SU-DHL-6 (cell line): ENCODE measurements at regions not wholly inside any gene's neighbourhood (a gene's known extent, or its start where the extent isn't known, plus 50 kb on each side); places are given as distances from the start of the nearest gene placed in this dataset.

Experiments used
- H2AFZ ChIP-seq: fragments of 200-600 bp; sonication (generic); 2 replicates; pipeline ENCODE4 v1.6.1; 2014; ENCODE audit warnings: low read depth, mild to moderate bottlenecking, moderate library complexity, mixed read lengths, antibody characterized with exemption, low read length; ENCODE audit not compliant: severe bottlenecking
- H3F3A ChIP-seq: fragments of 200-600 bp; shearing (Covaris generic); 2 replicates; pipeline ENCODE4 v1.6.0; 2016; ENCODE audit warnings: antibody characterized with exemption, mild to moderate bottlenecking; ENCODE audit not compliant: insufficient read depth
- H3K27ac ChIP-seq: fragments of 200-600 bp; sonication (generic); 2 replicates; pipeline ENCODE4 v1.5.1; 2016; ENCODE audit warnings: low read depth, mild to moderate bottlenecking, low read length, moderate library complexity, mixed read lengths
- H3K27me3 ChIP-seq: fragments of 200-600 bp; sonication (generic), shearing (Covaris generic); 2 replicates; pipeline ENCODE4 v1.6.0; 2014; ENCODE audit warnings: mild to moderate bottlenecking, low read length
- H3K36me3 ChIP-seq: fragments of 200-600 bp; sonication (generic); 2 replicates; pipeline ENCODE4 v1.6.1; 2014; ENCODE audit warnings: mild to moderate bottlenecking, low read length, mixed read lengths
- H3K4me2 ChIP-seq: fragments of 300-600, 200-600 bp; shearing (Covaris generic), sonication (generic); 2 replicates; pipeline ENCODE4 v1.6.0; 2014; ENCODE audit warnings: low read length, low read depth, mild to moderate bottlenecking; ENCODE audit not compliant: poor library complexity, severe bottlenecking
- H3K4me3 ChIP-seq: fragments of 200-600 bp; sonication (generic); 2 replicates; pipeline ENCODE4 v1.5.1; 2014; ENCODE audit warnings: antibody characterized with exemption, low read length, mild to moderate bottlenecking, mixed read lengths; ENCODE audit not compliant: insufficient read depth, poor library complexity, severe bottlenecking
- H3K79me2 ChIP-seq: fragments of 200-600 bp; sonication (generic); 2 replicates; pipeline ENCODE4 v1.6.1; 2014; ENCODE audit warnings: mild to moderate bottlenecking, low read length, moderate library complexity; ENCODE audit not compliant: insufficient read depth
- H3K9ac ChIP-seq: fragments of 200-600 bp; sonication (generic); 2 replicates; pipeline ENCODE4 v1.7.0; 2014; ENCODE audit warnings: mild to moderate bottlenecking, low read length
- H3K9me2 ChIP-seq: fragments of 200-600 bp; sonication (generic); replicated peaks from 2 replicates; pipeline ENCODE4 v1.6.1; 2014; ENCODE audit warnings: low read length; ENCODE audit not compliant: insufficient read depth
- H3K9me3 ChIP-seq: fragments of 200-600 bp; sonication (generic); 2 replicates; pipeline ENCODE4 v1.6.1; 2014; ENCODE audit warnings: low read length, mixed read lengths; ENCODE audit not compliant: insufficient read depth
- H4K20me1 ChIP-seq: fragments of 200-600 bp; sonication (generic); 2 replicates; pipeline ENCODE4 v1.6.1; 2014; ENCODE audit warnings: low read depth, mild to moderate bottlenecking, antibody characterized with exemption, low read length, moderate library complexity, mixed read lengths
- EZH2phosphoT487 ChIP-seq: fragments of 200-600 bp; sonication (generic), shearing (Covaris generic); conservative IDR thresholded peaks from 2 replicates; pipeline ENCODE4 v1.6.1; 2018; ENCODE audit warnings: mild to moderate bottlenecking, antibody characterized with exemption, low read length, moderate library complexity, mixed read lengths
- TF ChIP-seq, protein P1 (sequence below): fragments of 200-600 bp; sonication (generic); IDR thresholded peaks from one replicate; pipeline ENCODE4 v1.5.1; 2017; ENCODE audit warnings: antibody characterized with exemption, mild to moderate bottlenecking, low read length, moderate library complexity; ENCODE audit not compliant: insufficient read depth, poor library complexity, severe bottlenecking

DNA sequence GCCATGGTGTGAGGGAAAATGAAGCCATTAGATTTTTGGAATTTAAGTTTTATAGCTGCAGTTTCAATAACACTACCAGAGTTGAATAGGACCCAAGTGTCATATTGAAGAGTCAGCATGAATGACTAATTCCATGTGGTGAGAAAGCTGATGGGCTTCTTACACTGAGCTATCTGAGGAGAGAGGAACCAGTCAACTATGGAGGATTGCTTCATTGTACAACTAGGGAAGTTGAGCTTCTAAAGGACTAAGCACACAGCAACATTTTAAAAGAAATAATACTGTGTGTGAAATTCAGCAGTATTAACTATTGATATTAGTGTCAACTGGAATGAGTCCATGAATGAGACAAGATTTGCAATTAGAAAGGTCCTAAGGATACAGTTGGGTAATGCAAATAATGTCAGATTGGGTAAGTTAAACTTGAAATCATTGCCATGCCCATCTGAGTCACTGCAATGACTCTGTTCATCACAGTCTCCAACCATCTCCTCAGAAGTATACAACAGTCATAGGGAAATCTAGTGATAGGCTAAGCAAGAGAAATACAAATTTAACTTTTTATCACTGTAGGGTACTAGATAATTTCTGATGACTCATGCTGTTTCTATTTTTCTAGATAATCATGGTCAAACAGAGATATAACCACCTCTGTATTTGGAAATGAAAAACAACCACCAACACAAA lies 394.2 kb downstream of the FSCB start:
- no peaks in the 10 kb centered on the region for H3K79me2 ChIP-seq
- no peaks in the 10 kb centered on the region for H3K27me3 ChIP-seq
- peak overlapping the region; percentile 98 for H3K27ac ChIP-seq
- no peaks in the 10 kb centered on the region for H4K20me1 ChIP-seq
- peak overlapping the region; percentile 92 for H3K4me2 ChIP-seq
- peak overlapping the region; percentile 38 for H3K4me3 ChIP-seq
- no peaks in the 10 kb centered on the region for H3K36me3 ChIP-seq
- H3F3A ChIP-seq, result peaks cover 24% of the 10 kb centered on the region
- H2AFZ ChIP-seq, result peak overlapping the region; percentile 55
- TF ChIP-seq EZH2phosphoT487, result no peak
- TF ChIP-seq, protein P1, sequence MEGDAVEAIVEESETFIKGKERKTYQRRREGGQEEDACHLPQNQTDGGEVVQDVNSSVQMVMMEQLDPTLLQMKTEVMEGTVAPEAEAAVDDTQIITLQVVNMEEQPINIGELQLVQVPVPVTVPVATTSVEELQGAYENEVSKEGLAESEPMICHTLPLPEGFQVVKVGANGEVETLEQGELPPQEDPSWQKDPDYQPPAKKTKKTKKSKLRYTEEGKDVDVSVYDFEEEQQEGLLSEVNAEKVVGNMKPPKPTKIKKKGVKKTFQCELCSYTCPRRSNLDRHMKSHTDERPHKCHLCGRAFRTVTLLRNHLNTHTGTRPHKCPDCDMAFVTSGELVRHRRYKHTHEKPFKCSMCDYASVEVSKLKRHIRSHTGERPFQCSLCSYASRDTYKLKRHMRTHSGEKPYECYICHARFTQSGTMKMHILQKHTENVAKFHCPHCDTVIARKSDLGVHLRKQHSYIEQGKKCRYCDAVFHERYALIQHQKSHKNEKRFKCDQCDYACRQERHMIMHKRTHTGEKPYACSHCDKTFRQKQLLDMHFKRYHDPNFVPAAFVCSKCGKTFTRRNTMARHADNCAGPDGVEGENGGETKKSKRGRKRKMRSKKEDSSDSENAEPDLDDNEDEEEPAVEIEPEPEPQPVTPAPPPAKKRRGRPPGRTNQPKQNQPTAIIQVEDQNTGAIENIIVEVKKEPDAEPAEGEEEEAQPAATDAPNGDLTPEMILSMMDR, result no peak
- H3K9ac ChIP-seq, result peak overlapping the region; percentile 57
- H3K9me3 ChIP-seq, result peaks cover 37% of the 10 kb centered on the region; the same call in 1 of the 2 replicates
- H3K9me2 ChIP-seq, result no peaks in the 10 kb centered on the region

DNA sequence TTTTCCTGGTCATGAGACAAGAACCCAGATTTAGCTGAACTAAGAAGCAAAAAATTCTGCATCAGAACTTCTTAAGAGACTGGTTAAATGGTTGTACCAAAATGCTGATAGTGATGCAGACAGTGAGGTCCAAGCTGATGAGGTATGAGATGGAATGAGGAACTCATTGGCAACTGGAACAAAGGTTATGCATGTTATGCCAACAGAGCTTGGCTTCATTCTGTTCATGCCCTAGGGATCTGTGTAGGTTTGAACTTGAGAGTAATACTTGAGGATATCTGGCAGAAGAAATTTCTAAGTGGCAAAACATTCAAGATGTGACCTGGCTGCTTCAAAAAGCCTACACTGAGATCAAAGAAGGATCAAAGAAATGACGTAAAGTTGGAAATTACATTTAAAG lies 398.0 kb downstream of the FSCB start:
- H3K36me3 ChIP-seq, result no peaks in the 10 kb centered on the region
- H3K9me3 ChIP-seq, result peaks cover 47% of the 10 kb centered on the region; the same call in 1 of the 2 replicates
- H3K9ac ChIP-seq, result no peak overlapping the region
- no peaks in the 10 kb centered on the region for H3K27me3 ChIP-seq
- no peak overlapping the region for H2AFZ ChIP-seq
- H3K4me2 ChIP-seq, result no peak overlapping the region
- TF ChIP-seq, protein P1, result no peak
- no peak for TF ChIP-seq EZH2phosphoT487
- no peak overlapping the region for H3K27ac ChIP-seq
- no peaks in the 10 kb centered on the region for H4K20me1 ChIP-seq
- H3K4me3 ChIP-seq, result no peak overlapping the region
- H3K79me2 ChIP-seq, result no peaks in the 10 kb centered on the region
- peaks cover 15% of the 10 kb centered on the region for H3F3A ChIP-seq
- no peaks in the 10 kb centered on the region for H3K9me2 ChIP-seq

DNA sequence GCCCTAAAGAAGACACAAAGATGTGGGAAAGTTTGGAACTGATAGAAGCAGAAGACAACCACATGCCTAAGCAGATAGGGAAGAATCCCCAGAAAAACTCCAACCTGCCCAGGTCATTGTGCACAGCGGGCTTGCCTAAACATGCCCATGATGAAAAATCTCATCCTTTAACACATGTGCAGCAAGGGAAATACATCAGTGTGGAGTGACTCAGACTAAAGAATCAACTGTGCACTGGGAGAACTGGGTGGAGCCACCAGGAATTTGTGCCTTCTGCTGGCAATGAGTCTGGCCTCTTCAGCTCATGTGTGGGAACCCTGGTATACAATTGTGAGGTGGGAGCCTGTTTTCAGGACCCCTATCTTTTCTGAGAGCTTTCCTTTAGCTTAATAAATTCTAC lies 398.5 kb downstream of the FSCB start:
- H2AFZ ChIP-seq, result no peak overlapping the region
- H3K36me3 ChIP-seq, result no peaks in the 10 kb centered on the region
- peaks cover 10% of the 10 kb centered on the region for H3F3A ChIP-seq
- H3K9ac ChIP-seq, result no peak overlapping the region
- no peak overlapping the region for H3K4me2 ChIP-seq
- peaks cover 47% of the 10 kb centered on the region; the same call in 1 of the 2 replicates for H3K9me3 ChIP-seq
- TF ChIP-seq, protein P1, result no peak
- TF ChIP-seq EZH2phosphoT487, result no peak
- H3K27me3 ChIP-seq, result no peaks in the 10 kb centered on the region
- H3K27ac ChIP-seq, result no peak overlapping the region
- no peaks in the 10 kb centered on the region for H3K79me2 ChIP-seq
- no peaks in the 10 kb centered on the region for H4K20me1 ChIP-seq
- H3K4me3 ChIP-seq, result no peak overlapping the region
- H3K9me2 ChIP-seq, result no peaks in the 10 kb centered on the region
